ENCODE measurements at regions not wholly inside any gene's neighbourhood (a gene's known extent, or its start where the extent isn't known, plus 50 kb on each side); places are given as distances from the start of the nearest gene placed in this dataset.
"Not testable (repeated sequence)": the region's sequence is repeated elsewhere in the genome, so short reads cannot be mapped to it uniquely, and the experiment has no call there.

DNA sequence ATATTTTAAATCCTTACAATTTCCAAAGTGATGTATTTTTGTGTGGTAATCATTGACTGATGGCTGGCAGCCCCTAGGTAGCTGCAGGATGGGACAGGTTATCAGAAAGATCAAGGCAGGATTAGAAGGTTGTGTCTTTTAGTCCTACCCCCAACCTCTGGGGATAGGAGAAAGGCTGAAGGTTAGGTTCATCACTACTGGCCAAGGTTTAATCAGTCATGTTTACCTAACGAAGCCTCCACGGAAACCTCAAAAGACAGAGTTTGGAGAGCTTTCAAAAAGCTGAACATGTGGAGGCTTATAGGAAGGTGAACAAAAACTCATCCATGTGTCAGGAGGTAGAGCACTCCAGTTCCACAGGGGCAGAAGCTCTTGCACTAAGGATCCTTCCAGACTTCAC is 77.5 kb upstream of the CD163 start:
- ChIA-PET CTCF (no interaction called here), POLR2A (no interaction called here)
- H3K4me3 ChIP-seq (ENCODE audit: low read depth, low read length), result no peak overlapping the region
- TF ChIP-seq, protein P1, sequence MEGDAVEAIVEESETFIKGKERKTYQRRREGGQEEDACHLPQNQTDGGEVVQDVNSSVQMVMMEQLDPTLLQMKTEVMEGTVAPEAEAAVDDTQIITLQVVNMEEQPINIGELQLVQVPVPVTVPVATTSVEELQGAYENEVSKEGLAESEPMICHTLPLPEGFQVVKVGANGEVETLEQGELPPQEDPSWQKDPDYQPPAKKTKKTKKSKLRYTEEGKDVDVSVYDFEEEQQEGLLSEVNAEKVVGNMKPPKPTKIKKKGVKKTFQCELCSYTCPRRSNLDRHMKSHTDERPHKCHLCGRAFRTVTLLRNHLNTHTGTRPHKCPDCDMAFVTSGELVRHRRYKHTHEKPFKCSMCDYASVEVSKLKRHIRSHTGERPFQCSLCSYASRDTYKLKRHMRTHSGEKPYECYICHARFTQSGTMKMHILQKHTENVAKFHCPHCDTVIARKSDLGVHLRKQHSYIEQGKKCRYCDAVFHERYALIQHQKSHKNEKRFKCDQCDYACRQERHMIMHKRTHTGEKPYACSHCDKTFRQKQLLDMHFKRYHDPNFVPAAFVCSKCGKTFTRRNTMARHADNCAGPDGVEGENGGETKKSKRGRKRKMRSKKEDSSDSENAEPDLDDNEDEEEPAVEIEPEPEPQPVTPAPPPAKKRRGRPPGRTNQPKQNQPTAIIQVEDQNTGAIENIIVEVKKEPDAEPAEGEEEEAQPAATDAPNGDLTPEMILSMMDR (IDR thresholded peaks at IDR 0.05; ENCODE audit: insufficient read depth, low read length, missing control alignments), result no peak
- DNase-seq (ENCODE audit: low read depth, low spot score), result no peak

DNA sequence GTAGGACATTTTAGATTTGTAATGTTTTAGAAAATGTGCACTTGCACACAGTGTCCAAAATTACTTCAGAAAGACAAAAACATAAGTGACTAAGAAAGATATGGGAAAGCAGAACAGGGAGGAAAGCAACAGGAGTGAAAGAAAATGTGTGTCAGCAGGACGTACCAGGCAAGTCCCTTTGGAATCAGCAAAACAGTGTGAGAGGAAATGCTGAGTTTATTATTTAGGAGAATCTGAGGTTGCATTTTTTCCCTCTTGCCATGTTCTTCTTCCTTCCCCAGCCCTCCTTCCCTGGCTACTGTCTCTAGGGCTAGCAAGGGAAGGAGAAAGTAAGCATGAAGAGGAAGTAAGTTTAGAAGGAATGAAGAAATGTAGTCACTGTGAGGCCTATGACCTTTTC is 67.7 kb upstream of the CD163 start:
- H3K4me3 ChIP-seq (ENCODE audit: low read depth, low read length), result no peak overlapping the region
- ChIA-PET POLR2A (no interaction called here), CTCF (no interaction called here)
- TF ChIP-seq, protein P1 (IDR thresholded peaks at IDR 0.05; ENCODE audit: insufficient read depth, low read length, missing control alignments), result no peak
- DNase-seq (ENCODE audit: low read depth, low spot score), result no peak

DNA sequence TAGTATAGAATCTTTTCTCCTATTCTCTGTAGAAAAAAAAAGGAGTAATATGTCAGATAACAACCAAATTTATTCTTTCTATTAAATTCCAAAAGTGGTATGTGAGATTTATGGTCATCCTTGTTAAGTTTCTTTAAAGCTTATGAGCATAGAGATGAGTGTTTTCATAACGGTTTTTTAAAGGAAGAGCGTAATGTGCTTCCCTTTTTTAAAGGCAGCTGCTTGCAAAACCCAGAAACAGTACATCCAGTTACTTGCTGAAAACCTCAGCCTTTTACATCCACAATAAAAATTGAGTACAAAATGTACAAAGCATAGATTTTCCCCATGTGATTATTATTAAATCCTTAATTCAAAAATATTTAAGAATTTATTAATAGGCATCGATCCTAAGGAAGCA is 53.6 kb upstream of the CD163 start:
- POLR2A ChIA-PET, result no interaction called here
- TF ChIP-seq, protein P1 (IDR thresholded peaks at IDR 0.05; ENCODE audit: insufficient read depth, low read length, missing control alignments), result no peak
- no peak overlapping the region for H3K4me3 ChIP-seq (ENCODE audit: low read depth, low read length)
- CTCF ChIA-PET, result no interaction called here
- no peak for DNase-seq (ENCODE audit: low read depth, low spot score)

DNA sequence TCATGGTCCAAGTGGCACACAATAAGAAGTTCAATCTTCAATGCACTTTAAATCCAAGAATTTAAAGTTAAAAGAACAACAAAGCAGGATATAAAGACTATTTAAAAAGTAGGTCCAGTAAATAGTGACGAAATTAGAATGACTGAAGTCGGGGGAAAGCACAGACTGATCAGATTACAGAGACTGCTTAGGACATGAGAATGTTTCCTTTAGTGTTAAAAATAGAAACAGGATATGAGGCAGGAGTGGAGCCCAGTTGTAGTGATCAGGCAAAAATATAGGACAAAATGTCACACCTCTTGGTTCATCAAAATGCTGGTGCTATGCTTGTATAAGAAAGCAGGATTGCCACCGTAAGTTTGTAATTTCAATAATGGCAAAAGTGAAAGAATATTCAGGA is 52.2 kb upstream of the CD163 start:
- ChIA-PET POLR2A (no interaction called here), CTCF (no interaction called here)
- DNase-seq (ENCODE audit: low read depth, low spot score), result peak; percentile 56
- H3K4me3 ChIP-seq (ENCODE audit: low read depth, low read length), result no peak overlapping the region
- TF ChIP-seq, protein P1 (IDR thresholded peaks at IDR 0.05; ENCODE audit: insufficient read depth, low read length, missing control alignments), result no peak

DNA sequence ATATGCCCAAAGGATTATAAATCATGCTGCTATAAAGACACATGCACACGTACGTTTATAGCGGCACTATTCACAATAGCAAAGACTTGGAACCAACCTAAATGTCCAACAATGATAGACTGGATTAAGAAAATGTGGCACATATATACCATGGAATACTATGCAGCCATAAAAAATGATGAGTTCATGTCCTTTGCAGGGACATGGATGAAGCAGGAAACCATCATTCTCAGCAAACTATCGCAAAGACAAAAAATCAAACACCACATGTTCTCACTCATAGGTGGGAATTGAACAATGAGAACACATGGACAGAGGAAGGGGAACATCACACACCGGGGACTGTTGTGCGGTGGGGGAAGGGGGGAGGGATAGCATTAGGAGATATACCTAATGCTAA is 51.3 kb upstream of the CD163 start:
- DNase-seq (ENCODE audit: low read depth, low spot score); H3K4me3 ChIP-seq (ENCODE audit: low read depth, low read length); CTCF ChIA-PET; POLR2A ChIA-PET: not testable (repeated sequence)

Data from AG04449 (cell line).